H1 (cell line): ENCODE measurements at regions not wholly inside any gene's neighbourhood (a gene's known extent, or its start where the extent isn't known, plus 50 kb on each side); places are given as distances from the start of the nearest gene placed in this dataset.

Experiments used
- CTCF ChIA-PET: fragments of 300-600 bp; sonication (Branson Sonifier 250); formaldehyde crosslinking; loops from one replicate; lab custom pipeline; 2021; ENCODE audit not compliant: partially characterized antibody; lab: Charles Lee
- POLR2A ChIA-PET: fragments of 300-600 bp; sonication (Branson Sonifier 250); formaldehyde crosslinking; loops from one replicate; lab custom pipeline; 2021; ENCODE audit warnings: inconsistent platforms; ENCODE audit not compliant: partially characterized antibody; lab: Charles Lee
- DNase-seq, 2 experiments: peaks; one replicate each; pipeline versions ENCODE4 v3.0.0 to v3.0.0-alpha.2; 2010 to 2022; ENCODE audit warnings: low spot score in 2 of 2, low read depth in 1 of 2, mixed read lengths in 1 of 2
- FAIRE-seq: peaks from 2 replicates; lab custom pipeline; 2011; peaks lifted over from hg19 to GRCh38; lab: Jason Lieb, UNC
- H2AFZ ChIP-seq: 2 replicates; pipeline ENCODE4 v1.8.1; 2012; ENCODE audit warnings: low read length, inconsistent platforms
- H2AK5ac ChIP-seq: 2 replicates; pipeline ENCODE4 v1.6.1; 2013; ENCODE audit warnings: low read depth, low read length
- H2BK120ac ChIP-seq: replicated peaks from 2 replicates; pipeline ENCODE3; 2013; ENCODE audit warnings: low read depth, low read length, inconsistent platforms
- H2BK12ac ChIP-seq: 2 replicates; pipeline ENCODE4 v1.6.1; 2013; ENCODE audit warnings: low read depth, low read length
- H2BK15ac ChIP-seq: 2 replicates; pipeline ENCODE4 v1.6.1; 2013; ENCODE audit warnings: low read length
- H2BK20ac ChIP-seq: 2 replicates; pipeline ENCODE4 v1.6.1; 2013; ENCODE audit warnings: low read length
- H2BK5ac ChIP-seq: 2 replicates; pipeline ENCODE4 v1.6.1; 2013; ENCODE audit warnings: low read depth, low read length
- H3K14ac ChIP-seq: 2 replicates; pipeline ENCODE4 v1.6.1; 2013; ENCODE audit warnings: inconsistent platforms; ENCODE audit not compliant: insufficient read length
- H3K18ac ChIP-seq: 2 replicates; pipeline ENCODE4 v1.6.1; 2013; ENCODE audit warnings: low read length; ENCODE audit errors: extremely low read depth
- H3K23ac ChIP-seq: 2 replicates; pipeline ENCODE4 v1.6.1; 2013; ENCODE audit warnings: inconsistent platforms; ENCODE audit not compliant: insufficient read length
- H3K23me2 ChIP-seq: 2 replicates; pipeline ENCODE4 v1.6.1; 2013; ENCODE audit warnings: low read depth, low read length
- H3K27ac ChIP-seq: 2 replicates; pipeline ENCODE4 v1.6.1; 2011; ENCODE audit warnings: low read depth, low read length, inconsistent platforms
- H3K27me3 ChIP-seq, 4 experiments: replicated peaks in 1 of 4; 1 replicate in 1 of 4; 2 replicates in 3 of 4; pipeline versions ENCODE4 v1.6.1 to v1.8.1; 2011 to 2013; ENCODE audit warnings: low read length in 3 of 4, mild to moderate bottlenecking in 3 of 4, inconsistent platforms in 2 of 4, mixed read lengths in 2 of 4, moderate library complexity in 1 of 4; ENCODE audit not compliant: control insufficient read depth in 3 of 4, insufficient read depth in 3 of 4; ENCODE audit errors: extremely low read depth in 1 of 4
- H3K36me3 ChIP-seq, 4 experiments: 2 replicates each; pipeline versions ENCODE4 v1.6.1 to v1.8.1; 2011 to 2013; ENCODE audit warnings: mild to moderate bottlenecking in 4 of 4, low read length in 3 of 4, moderate library complexity in 2 of 4, control low read depth in 1 of 4, inconsistent platforms in 1 of 4; ENCODE audit not compliant: insufficient read depth in 4 of 4, control insufficient read depth in 2 of 4
- H3K4ac ChIP-seq: replicated peaks from 2 replicates; pipeline ENCODE3; 2013; ENCODE audit warnings: low read length, low read depth, mixed read lengths, inconsistent platforms; ENCODE audit not compliant: insufficient read length
- H3K4me1 ChIP-seq, 4 experiments: replicated peaks in 1 of 4; 1 replicate in 1 of 4; 2 replicates in 3 of 4; pipeline versions ENCODE4 v1.6.1 to v1.8.1; 2011 to 2013; ENCODE audit warnings: low read length in 3 of 4, inconsistent platforms in 2 of 4, mixed read lengths in 1 of 4; ENCODE audit not compliant: insufficient read depth in 4 of 4, control insufficient read depth in 3 of 4
- H3K4me2 ChIP-seq, 2 experiments: 2 replicates each; pipeline versions ENCODE4 v1.6.1 to v1.8.1; 2011 to 2013; ENCODE audit warnings: low read depth in 2 of 2, low read length in 2 of 2, control low read depth in 1 of 2, inconsistent platforms in 1 of 2, mild to moderate bottlenecking in 1 of 2; ENCODE audit not compliant: insufficient read depth in 1 of 2
- H3K4me3 ChIP-seq, 4 experiments: fragments of 200-600, 300-600 bp in 1 of 4; sonication (generic), shearing (Covaris generic), sonication (Bioruptor Twin) in 1 of 4; 2 replicates each; pipeline versions ENCODE4 v1.5.1 to v1.8.1; 2011 to 2016; ENCODE audit warnings: low read length in 4 of 4, low read depth in 3 of 4, control low read depth in 2 of 4, inconsistent platforms in 2 of 4, mild to moderate bottlenecking in 2 of 4, mixed read lengths in 1 of 4, moderate library complexity in 1 of 4; ENCODE audit not compliant: insufficient read depth in 2 of 4; ENCODE audit errors: extremely low read depth in 1 of 4
- H3K56ac ChIP-seq: replicated peaks from 2 replicates; pipeline ENCODE3; 2013; ENCODE audit warnings: low read depth, mild to moderate bottlenecking, mixed read lengths, low read length, inconsistent platforms; ENCODE audit not compliant: insufficient read length
- H3K79me1 ChIP-seq: 2 replicates; pipeline ENCODE4 v1.6.1; 2013; ENCODE audit warnings: low read depth, low read length, control low read depth
- H3K79me2 ChIP-seq, 2 experiments: 2 replicates each; pipeline versions ENCODE4 v1.6.1 to v1.8.1; 2012 to 2013; ENCODE audit warnings: low read length in 2 of 2, mild to moderate bottlenecking in 2 of 2, inconsistent platforms in 1 of 2; ENCODE audit not compliant: insufficient read depth in 2 of 2, control insufficient read depth in 1 of 2
- H3K9ac ChIP-seq, 4 experiments: replicated peaks in 1 of 4; 1 replicate in 1 of 4; 2 replicates in 3 of 4; pipeline versions ENCODE4 v1.6.1 to v1.8.1; 2011 to 2013; ENCODE audit warnings: low read depth in 3 of 4, low read length in 3 of 4, control low read depth in 2 of 4, mild to moderate bottlenecking in 2 of 4, moderate library complexity in 2 of 4, inconsistent platforms in 1 of 4; ENCODE audit errors: extremely low read depth in 1 of 4
- H3K9me3 ChIP-seq, 2 experiments: 2 replicates each; pipeline versions ENCODE4 v1.6.1 to v1.8.1; 2012 to 2013; ENCODE audit warnings: mild to moderate bottlenecking in 2 of 2, moderate library complexity in 2 of 2, control low read depth in 1 of 2, inconsistent platforms in 1 of 2, low read depth in 1 of 2, low read length in 1 of 2, mixed read lengths in 1 of 2; ENCODE audit not compliant: insufficient read depth in 2 of 2
- H4K20me1 ChIP-seq, 2 experiments: replicated peaks in 1 of 2; 2 replicates each; pipeline versions ENCODE3 to v1.8.1; 2011 to 2013; ENCODE audit warnings: inconsistent platforms in 2 of 2, low read length in 2 of 2, mild to moderate bottlenecking in 1 of 2; ENCODE audit not compliant: insufficient read depth in 2 of 2, control insufficient read depth in 1 of 2
- H4K5ac ChIP-seq: 2 replicates; pipeline ENCODE4 v1.6.1; 2013; ENCODE audit warnings: low read length, low read depth, mixed read lengths, inconsistent platforms; ENCODE audit not compliant: insufficient read length
- H4K8ac ChIP-seq: 2 replicates; pipeline ENCODE4 v1.8.0; 2013; ENCODE audit warnings: mild to moderate bottlenecking, moderate library complexity, low read length, inconsistent platforms; ENCODE audit not compliant: insufficient read depth; ENCODE audit errors: extremely low read depth
- H4K91ac ChIP-seq: replicated peaks from 2 replicates; pipeline ENCODE3; 2013; ENCODE audit warnings: low read length, mixed read lengths, inconsistent platforms; ENCODE audit not compliant: insufficient read length
- ATF3 ChIP-seq: IDR thresholded peaks from 2 replicates; pipeline ENCODE4 v1.6.1; 2011; ENCODE audit warnings: low read depth, mild to moderate bottlenecking, low read length; ENCODE audit not compliant: insufficient read depth
- EP300 ChIP-seq, 2 experiments: IDR thresholded peaks; 1 replicate in 1 of 2; 2 replicates in 1 of 2; pipeline ENCODE4 v1.6.1; 2011 to 2012; ENCODE audit warnings: low read depth in 2 of 2, low read length in 2 of 2, mild to moderate bottlenecking in 2 of 2, borderline replicate concordance in 1 of 2, inconsistent platforms in 1 of 2, moderate library complexity in 1 of 2
- KDM5A ChIP-seq: fragments of 200-600 bp; IDR thresholded peaks from 2 replicates; pipeline ENCODE4 v1.7.1; 2012; ENCODE audit warnings: mild to moderate bottlenecking, low read length, inconsistent platforms, mixed read lengths
- SIN3A ChIP-seq, 2 experiments: IDR thresholded peaks in 1 of 2; conservative IDR thresholded peaks in 1 of 2; 2 replicates each; pipeline ENCODE4 v1.6.1; 2011 to 2012; ENCODE audit warnings: low read length in 2 of 2, improper control_type of control experiment in 1 of 2, low read depth in 1 of 2, mild to moderate bottlenecking in 1 of 2
- SIX5 ChIP-seq: IDR thresholded peaks from 2 replicates; pipeline ENCODE4 v1.6.1; 2011; ENCODE audit warnings: mild to moderate bottlenecking, low read depth, low read length
- TAF1 ChIP-seq: IDR thresholded peaks from 2 replicates; pipeline ENCODE4 v1.6.1; 2011; ENCODE audit warnings: mild to moderate bottlenecking, low read depth, low read length
- WGBS, 2 experiments: shearing (Covaris generic) in 1 of 2; methylation state at CpG; one replicate each; pipeline versions ENCODE4 v1.1.6 to v1.1.7; 2013 to 2015; ENCODE audit warnings: low lambda C conversion rate in 2 of 2, mixed read lengths in 2 of 2, inconsistent platforms in 1 of 2, low coverage in 1 of 2, missing lambda C conversion rate in 1 of 2; ENCODE audit not compliant: insufficient replicate concordance in 2 of 2, insufficient coverage in 1 of 2, insufficient read length in 1 of 2; ENCODE audit errors: extremely low coverage in 1 of 2, missing lambda C conversion rate in 1 of 2; 5-methylcytosine and 5-hydroxymethylcytosine counted together

GRCh38 chr3:11917051-11917450, 70.4 kb upstream of the TAMM41 start:
- Histone ChIP-seq H3K18ac (no peak overlapping the region), H2AFZ (no peak overlapping the region), H4K91ac (no peak overlapping the region), H4K8ac (no peak overlapping the region; the same call in 1 of the 2 replicates), H3K4me3 (no peak overlapping the region), H3K9me3 (peaks cover 4 to 8% of the 10 kb centered on the region in 2 experiments; a peak in 1 of 4 replicates), H2BK120ac (no peak overlapping the region), H4K20me1 (no peaks in the 10 kb centered on the region), H3K4me2 (no peak overlapping the region), H3K36me3 (no peaks in the 10 kb centered on the region), H3K4me1 (peaks cover 0 to 4% (median 1%) of the 10 kb centered on the region in 4 experiments; a peak in 3 of 7 replicates), H3K27ac (no peak overlapping the region), H3K9ac (no peak overlapping the region), H2BK12ac (no peak overlapping the region), H3K79me2 (no peaks in the 10 kb centered on the region), H3K23ac (no peak overlapping the region), H3K14ac (no peak overlapping the region), H3K4ac (no peak overlapping the region), H2BK20ac (no peak overlapping the region), H3K27me3 (no peaks in the 10 kb centered on the region), H3K23me2 (no peaks in the 10 kb centered on the region), H3K56ac (no peak overlapping the region), H2AK5ac (no peak overlapping the region), H2BK5ac (no peak overlapping the region), H4K5ac (no peak overlapping the region), H2BK15ac (no peak overlapping the region), H3K79me1 (no peaks in the 10 kb centered on the region; the same call in 1 of the 2 replicates)
- TF ChIP-seq SIX5 (no peak), KDM5A (no peak), SIN3A (conservative IDR thresholded peaks at IDR 0.05 in 1 of 2, IDR thresholded peaks at IDR 0.05 in 1 of 2; ENCODE audit: low read depth in 1 of 2, low read length in 2 of 2) (no peak), ATF3 (no peak), EP300 (IDR thresholded peaks at IDR 0.05; ENCODE audit: borderline replicate concordance in 1 of 2, low read depth in 2 of 2, low read length in 2 of 2) (no peak), TAF1 (no peak)
- POLR2A ChIA-PET: no interaction called here
- CTCF ChIA-PET: no interaction called here
- no peak for DNase-seq
- 90% methylated on average over 10 of the region's 11 CpGs; no CpG with 5 or more reads in 1 of the 2 experiments for WGBS, 2 experiments
- no peak for FAIRE-seq
